T-helper 9 cell (primary cell): ENCODE measurements at regions not wholly inside any gene's neighbourhood (a gene's known extent, or its start where the extent isn't known, plus 50 kb on each side); places are given as distances from the start of the nearest gene placed in this dataset.
"Not testable (repeated sequence)": the region's sequence is repeated elsewhere in the genome, so short reads cannot be mapped to it uniquely, and the experiment has no call there.

Experiments
- DNase-seq: peaks from one replicate; pipeline ENCODE4 v3.0.0-alpha.2; 2020

DNA sequence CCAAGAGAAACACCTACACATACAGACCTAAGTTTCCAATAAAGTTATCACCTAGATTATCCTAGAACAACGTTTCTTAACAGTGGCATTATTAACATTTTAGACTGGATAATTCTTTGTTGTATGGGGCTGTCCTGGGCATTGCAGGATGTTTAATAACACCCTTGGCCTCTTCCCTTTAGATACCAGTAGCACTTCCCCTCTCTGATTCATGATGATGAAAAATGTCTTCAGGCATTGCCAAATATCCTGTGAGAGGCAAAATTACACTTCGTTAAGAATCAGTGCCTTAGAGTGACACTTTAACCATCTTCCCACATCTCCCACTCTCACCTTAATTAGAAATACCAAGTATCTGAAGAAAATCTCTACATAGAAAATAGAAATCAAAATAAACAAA, 352.6 kb downstream of the CGGBP1 start:
- no peak for DNase-seq

DNA sequence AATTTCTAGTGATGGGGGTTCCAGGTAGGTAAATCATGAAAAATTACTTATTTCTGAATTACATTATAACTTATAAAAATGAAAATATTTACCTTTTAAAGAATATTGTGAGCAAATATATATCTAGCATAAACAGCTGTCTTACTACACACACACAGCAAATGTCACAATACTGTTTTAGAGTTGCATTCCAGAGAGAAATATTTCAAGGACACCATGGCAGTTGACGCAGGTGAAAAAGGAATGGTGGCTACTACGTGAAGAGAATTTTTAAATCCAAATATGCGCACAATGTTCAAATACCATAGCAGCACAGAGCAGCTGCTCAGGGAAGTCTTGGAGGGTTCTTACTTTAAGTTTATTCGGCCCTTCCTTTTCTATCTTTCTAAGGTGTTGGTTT, 356.2 kb downstream of the CGGBP1 start:
- DNase-seq = no peak

DNA sequence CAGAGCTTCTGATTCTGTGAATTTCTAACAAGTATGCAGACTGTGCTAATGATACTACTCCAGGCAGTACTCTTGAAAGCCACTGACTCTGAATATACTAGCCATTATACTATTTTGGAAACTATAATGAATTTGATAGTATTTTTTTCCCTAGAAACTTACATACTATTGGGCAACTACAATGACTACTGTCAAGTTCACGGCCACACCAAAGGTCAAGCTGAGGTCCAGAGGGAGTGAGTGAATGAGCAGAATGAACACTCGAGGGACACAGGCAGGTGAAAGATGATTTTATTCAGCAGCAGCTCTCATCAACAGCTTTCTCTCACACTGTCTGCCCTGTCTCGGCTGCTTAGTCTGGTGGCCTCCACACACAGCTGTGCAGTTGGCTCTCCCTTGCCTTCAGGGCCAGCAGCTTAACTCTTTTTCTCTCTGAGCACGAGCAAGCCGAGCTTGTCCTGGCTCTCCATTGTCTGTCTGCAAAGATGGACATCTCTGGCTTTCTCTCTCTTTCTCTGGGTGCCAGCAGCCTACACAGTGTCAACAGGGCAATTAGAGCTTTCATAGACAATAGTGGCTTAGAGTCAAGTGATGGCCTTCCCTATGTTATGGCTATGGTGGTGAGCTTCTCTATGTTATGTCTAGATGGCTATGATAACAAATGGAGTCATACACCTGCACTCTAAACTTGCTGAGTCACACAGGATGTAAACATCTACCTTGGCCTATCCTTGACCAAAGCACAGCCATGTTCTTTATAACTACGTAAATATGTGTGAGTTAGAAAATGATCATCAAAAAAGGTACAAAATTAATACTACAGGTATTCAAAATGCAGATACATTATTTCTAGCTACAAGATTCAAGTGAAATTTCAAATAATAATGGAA, 362.4 kb downstream of the CGGBP1 start:
- DNase-seq = no peak

DNA sequence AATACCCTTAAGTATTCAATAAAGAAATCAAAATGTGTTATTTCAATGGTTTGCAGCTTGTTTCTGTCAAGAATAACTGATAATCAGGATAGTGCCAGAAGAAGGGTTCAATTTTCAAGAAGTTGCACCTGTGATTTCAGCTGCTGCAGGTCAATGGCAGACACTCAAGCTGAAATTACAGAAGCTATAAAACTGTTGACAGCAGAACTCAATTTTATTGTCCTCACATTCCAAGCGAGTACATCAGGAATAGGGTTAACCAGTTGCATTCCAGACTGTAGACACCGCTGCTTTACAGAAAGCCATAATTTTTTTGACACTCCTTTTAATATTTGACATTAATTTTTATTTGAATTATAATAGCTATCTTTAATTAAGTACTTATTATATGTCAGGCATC, 364.1 kb downstream of the CGGBP1 start:
- no peak for DNase-seq

DNA sequence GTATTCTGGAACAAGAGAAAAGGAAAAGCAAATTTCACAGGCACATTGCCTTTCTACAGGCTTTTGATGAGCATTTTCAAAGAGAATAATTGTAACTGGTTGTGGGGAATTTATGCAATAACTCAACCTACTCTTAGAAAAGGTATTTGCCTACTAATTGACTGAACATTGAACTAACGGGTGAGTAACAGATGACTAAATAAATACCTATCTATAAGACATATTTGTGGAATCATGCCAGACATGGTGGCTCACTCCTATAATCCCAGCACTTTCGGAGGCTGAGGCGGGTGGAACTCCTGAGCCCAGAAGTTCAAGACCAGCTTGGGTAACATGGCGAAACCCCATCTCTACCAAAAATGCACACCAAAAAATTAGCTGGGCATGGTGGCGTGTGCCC, 367.7 kb downstream of the CGGBP1 start:
- DNase-seq = no peak

DNA sequence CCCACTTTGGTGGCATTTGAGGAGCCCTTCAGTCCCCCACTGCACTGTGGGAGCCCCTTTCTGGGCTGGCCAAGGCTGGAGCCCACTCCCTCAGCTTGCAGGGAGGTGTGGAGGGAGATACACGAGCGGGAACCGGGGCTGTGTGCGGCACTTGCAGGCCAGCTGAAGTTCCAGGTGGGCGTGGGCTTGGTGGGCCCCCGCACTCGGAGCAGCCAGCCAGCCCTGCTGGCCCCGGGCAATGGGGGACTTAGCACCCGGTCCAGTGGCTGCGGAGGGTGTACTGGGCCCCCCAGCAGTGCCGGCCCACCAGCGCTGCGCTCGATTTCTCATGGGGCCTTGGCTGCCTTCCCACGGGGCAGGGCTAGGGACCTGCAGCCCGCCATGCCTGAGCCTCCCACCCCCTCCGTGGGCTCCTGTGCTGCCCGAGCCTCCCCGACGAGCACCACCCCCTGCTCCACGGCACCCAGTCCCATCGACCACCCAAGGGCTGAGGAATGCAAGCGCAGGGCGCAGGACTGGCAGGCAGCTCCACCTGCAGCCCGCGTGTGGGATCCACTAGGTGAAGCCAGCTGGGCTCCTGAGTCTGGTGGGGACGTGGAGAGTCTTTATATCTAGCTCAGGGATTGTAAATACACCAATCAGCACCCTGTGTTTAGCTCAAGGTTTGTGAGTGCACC, 379.7 kb downstream of the CGGBP1 start:
- DNase-seq = not testable (repeated sequence)

DNA sequence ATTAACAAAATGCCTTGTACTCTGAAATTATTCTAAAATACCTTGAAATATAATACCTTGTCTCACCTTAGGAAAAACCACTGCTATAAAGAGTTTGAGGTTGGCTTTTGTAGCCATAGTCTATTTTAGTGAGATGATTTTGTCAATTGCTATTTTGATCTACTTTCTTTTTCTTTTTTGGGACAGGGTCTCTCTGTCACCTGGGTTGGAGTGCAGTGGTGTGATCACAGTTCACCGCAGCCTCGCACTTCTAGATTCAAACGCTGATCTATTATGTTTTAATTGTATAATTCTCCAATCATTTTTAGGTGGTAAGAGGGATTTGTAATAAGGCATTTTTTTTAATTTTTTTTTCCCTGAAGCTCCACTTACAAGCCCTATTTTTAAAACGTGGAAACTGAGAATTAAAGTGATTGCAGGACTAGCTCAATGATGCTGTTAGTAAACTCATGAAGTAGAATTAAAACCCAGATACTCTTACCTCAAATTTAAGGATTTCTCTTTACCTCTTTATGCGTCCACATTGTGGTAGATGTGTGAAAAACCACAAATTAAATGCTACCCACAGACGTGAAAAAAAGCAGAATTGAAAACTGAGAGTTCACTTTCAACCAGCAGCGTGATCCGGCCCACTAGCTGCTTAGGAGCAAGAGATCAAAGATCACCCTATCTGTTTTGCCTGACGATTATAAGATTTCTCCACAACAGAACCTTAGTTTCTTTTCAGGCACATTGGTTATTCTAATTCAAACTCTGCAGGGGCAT, 384.2 kb downstream of the CGGBP1 start:
- no peak for DNase-seq

DNA sequence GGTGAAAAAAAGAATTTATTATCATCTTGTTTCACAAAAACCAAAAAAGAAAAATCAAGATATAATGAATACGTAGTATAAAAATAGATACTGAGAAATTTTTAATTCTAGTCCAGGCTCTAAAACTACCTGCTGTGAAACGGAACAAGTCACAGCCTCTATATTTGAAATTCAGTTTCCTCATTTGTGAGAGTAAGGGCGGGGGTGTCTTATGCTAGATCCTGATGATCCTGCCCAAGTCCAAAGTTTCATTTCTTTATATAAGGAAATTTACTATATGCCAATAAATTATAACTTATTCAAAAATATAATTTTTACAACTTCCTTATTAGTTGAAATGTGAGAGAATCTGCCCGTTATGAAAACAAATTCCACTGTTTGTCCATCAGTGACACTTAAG, 385.7 kb downstream of the CGGBP1 start:
- no peak for DNase-seq

DNA sequence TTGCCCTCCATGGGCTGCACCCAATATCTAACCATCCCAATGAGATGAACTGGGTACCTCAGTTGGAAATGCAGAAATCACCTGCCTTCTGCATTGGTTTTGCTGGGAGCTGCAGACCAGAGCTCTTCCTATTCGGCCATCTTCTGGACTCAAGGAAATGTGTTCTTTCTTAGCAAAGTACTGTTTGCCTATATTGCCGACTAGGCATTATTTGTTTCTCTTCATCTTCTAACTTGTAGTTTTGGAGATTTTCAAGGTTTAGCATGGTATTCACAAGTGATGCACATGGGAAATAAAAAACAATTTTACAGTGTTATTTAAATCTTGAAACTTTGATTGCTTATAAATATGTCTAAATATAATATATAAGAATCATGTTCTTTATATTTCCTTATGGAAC, 377.8 kb upstream of the POU1F1 start:
- no peak for DNase-seq

DNA sequence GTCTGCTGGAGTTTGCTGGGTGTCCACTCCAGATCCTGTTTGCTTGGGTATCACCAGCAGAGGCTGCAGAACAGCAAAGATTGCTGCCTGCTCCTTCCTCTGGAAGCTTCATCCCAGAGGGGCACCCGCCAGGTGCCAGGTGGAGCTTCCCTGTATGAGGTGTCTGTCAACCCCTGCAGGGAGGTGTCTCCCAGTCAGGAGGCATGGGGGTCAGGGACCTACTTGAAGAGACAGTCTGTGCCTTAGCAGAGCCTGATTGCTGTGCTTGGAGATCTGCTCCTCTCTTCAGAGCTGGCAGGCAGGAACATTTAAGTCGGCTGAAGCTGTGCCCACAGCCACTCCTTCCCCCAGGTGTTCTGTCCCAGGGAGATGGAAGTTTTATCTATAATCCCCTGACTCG, 376.8 kb upstream of the POU1F1 start:
- DNase-seq = not testable (repeated sequence)

DNA sequence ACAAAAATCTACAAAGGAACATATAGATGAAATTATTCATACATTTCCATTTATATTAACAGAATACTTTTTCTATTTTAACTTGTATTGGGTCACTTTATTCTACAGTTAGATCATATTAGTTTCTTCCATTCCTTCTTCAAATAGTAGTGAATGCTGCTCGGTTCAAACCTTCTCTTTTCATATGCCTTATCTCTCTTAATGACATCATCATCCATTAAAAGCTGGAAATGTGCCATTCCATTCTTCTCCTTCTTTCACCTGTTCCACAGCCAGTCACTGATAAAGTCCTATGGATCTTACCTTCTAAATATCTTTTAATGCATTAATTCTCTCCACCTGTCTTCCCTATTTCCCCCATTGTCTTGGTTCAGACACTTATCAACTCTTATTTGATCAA, 358.0 kb upstream of the POU1F1 start:
- no peak for DNase-seq

DNA sequence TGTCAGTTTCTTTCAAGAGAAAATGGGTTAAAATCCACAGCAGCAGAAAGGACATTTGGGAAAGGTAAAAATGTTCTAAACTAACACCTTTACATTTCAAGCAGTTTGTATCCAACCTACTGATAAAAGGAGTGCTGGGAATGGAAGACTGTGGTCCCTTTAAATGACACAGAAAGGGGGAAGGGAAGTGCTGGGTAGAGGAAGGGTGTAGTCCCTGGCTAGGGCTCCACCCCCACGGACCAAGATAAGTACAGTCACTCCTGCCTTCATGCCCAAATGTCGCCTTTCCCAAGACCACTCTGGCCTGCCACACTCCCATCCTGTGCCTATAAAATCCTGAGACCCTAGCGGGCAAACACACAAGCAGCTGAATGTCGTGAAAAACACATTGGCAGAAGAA, 350.9 kb upstream of the POU1F1 start:
- DNase-seq = no peak

DNA sequence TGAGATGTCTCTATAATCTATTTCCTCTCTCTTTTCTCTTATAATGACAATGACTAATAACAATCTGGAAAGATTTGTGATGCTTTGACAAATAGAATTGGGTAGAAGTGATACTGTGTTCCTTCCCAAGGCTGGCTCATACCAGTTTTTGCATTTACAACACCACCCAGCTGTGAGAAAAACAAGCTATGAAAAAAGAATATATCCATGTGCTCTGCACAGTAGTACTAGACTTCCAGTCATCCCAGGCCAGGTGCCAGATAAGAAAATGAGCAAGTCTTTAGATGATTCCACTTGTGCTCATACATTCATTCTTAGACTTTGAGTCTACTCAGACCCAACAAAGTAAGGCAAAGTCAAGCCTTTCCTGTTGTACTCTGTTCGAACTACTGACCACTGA, 350.2 kb upstream of the POU1F1 start:
- DNase-seq = no peak

DNA sequence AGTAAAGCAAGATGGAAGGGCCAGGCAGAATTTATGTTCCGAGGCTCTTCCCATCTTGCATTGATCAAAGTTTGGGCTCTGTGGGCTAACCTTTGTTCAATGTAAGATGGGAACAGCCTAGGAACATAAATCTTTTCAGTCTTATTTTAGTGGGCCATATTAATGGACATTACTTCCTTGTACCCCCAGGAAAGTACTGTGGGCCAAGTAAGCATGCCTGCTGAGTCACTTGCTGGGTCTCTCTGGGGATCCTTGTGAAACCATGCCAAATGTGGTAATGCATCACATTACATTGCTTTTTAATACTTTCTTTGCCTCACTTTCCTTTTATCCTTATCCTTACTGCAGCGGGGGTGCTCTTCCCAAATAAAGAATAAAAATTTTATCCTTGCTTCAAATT, 349.5 kb upstream of the POU1F1 start:
- DNase-seq = no peak

DNA sequence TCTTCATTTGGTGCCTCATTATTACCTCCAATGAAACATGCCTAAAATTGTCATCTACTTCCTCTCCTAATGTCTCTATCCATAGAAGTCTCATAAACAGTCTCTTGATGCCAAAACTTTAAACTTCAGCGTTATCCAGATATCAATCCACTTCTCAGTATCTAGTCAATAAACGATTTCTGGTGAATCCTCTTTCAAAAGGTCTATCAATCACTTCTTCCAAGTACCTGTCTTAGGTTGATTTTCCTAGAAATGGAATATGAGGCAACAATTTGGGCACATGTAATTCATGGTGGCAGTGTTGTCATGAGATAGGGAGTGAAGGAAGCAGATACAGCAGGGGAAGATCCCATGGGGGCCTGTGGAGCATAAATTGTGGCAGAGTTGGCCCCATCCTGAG, 348.5 kb upstream of the POU1F1 start:
- no peak for DNase-seq

DNA sequence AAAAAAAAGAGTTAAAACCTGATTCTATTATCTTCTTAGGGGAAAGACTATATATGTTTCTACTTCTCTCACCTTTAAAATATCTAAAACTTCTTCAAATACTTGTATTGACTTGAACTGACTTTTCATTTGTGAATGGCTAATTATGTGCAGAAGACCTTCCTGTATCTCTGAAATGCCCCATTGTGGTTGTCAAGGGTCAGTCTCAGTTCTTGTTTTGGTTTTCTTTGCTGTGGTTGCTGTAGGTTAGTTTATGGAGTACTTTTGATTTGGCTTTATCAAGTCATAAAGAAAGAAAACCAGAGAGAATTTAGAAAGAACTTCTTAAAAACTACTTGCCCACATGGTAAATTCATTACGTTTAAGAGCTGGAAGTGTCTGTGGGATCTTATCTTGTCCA, 345.3 kb upstream of the POU1F1 start:
- no peak for DNase-seq

DNA sequence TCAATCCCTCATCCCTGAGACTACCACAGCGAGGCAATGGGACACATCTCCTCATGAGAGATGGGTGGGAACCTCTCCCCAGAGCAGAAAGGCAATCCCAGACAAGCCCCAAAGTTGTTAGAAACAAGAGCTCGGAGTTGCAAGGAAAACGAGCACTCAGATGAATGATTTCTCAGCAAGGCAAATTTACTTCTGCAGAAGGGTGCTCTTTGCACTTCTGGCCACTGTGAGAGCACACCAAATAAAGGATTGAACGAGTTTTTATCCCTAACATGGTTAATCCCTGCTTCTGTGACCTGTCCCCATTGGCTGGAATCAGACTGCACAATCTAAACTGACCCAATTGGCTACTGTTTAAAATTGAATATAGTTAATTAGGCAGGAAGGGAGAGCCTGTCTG, 339.1 kb upstream of the POU1F1 start:
- DNase-seq = no peak

DNA sequence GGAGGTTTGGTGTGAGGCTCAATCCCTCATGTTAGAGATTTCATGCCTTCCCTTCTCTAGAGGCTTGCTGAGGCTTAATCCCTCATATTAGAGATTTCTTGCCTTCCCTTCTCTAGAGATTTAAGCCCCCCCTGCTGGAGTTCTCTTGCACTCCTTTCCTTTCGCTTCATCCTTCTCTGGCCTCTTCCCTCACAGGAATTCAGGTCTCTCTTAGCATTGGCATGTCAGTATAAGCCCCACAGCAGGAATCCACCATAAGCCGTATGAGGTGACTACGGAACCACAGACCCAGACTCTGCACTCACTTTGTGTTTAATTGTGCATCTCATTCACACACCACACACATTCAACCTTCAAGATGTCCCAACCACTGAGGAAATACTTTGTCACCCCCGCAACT, 338.6 kb upstream of the POU1F1 start:
- no peak for DNase-seq

DNA sequence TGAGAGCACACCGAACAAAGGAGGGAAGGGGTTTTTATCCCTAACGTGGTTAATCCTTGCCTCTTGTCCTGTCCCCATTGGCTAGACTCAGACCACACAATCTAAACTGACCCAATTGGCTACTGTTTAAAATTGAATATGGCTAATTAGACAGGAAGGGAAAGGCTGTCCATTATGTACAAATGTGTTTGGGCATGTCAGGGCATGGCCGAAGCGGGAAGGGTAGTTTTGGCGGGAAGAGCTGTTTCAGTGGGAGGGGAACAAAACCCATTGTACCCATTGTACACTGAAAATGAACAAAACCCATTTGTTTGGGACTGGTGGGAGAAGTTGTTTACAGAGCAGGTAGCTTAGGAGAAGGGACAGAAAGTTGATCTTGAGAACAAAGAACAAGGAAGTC, 330.9 kb upstream of the POU1F1 start:
- DNase-seq = no peak

DNA sequence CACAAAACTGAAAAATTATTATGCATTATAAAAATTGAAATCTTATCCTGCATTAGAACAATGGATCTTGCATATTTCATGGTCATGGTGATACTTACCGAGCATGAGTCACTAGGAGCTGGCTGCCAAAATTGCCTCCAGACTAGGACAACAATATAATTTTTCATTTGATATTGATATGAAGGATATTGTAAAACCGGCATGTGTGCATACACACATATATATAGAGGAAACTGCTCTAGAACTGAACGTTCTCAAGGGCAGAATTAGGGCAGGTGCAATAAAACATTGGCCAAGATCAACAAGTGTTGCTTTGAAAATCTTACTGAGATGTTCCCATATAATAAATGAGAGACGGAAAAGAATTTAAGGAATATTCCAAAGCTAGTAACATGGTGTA, 319.4 kb upstream of the POU1F1 start:
- DNase-seq = no peak

DNA sequence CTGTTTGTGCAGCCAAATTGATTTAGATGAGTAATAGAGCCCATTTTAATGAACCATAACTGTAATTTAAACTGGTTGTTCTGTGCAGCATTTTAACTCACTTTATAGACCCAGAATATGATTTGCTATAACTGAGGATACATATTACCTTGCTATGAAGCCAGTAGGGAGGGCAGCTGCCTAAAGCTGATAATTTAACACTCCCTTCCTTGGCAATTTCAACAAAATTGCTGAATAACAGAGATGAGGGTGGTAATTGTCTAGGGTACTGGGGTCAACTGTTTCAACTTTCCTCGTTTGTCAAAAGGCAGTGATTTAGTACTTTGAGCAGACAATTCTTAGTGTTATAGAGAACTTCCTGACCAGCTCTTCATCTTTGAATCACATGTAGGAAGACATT, 304.9 kb upstream of the POU1F1 start:
- DNase-seq = no peak

DNA sequence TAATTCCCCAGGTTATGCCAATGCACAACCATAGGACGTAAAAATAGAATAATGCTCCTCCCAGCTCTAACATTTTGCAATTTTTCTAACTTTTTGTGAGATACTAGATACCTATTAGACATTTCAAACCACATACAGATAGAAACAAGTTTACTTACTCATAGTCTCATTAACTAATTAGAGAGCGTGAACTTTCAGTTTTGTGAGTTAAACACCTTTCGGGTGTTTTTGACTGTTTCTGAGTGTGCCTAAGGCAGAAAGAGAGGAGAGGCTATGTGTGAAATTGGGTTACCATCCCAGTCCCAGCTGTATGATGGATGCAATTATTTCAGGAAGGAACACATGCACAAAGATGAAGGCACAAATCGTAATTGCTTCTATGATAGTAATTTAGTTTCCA, 300.4 kb upstream of the POU1F1 start:
- DNase-seq = no peak

DNA sequence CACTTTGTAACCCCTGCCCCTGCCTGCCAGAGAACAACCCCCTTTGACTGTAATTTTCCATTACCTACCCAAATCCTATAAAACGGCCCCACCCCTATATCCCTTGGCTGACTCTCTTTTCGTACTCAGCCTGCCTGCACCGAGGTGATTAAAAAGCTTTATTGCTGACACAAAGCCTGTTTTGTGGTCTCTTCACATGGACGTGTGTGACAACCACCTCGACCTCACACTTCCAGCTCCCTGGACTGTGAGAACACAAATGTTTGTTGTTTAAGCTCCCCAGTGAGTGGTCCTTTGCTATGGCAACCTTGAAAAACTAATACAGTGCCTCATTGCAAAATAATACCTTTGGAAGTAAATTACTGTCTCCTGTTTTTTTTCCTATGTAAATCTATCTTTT, 299.2 kb upstream of the POU1F1 start:
- DNase-seq = no peak

DNA sequence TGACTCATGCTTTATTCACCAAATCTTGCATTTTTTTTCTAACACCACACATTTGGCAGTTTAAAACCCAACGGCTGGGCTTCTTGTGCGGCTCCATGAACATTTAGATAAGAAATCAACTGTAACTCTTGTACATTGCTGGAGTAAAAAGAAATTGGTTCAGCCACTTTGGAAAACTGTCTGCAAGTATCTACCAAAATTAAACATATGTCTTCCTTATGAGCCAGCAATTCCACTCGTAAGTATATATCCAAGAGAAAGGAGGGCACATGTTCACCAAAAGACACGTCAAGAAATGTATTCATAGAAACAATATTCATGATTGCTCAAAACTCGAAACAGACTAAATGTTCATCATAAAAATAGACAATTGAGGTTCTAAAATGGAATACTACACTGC, 291.9 kb upstream of the POU1F1 start:
- no peak for DNase-seq
